Stimulated activated CD8-positive, alpha-beta memory T cell treated with anti-CD3 and anti-CD28 coated beads, Interleukin-4, amount 100 ng/mL, for 48 hours (primary cell): ENCODE measurements at regions not wholly inside any gene's neighbourhood (a gene's known extent, or its start where the extent isn't known, plus 50 kb on each side); places are given as distances from the start of the nearest gene placed in this dataset.
"Not testable (repeated sequence)": the region's sequence is repeated elsewhere in the genome, so short reads cannot be mapped to it uniquely, and the experiment has no call there.

ENCODE experiments used
- DNase-seq: peaks from one replicate; pipeline ENCODE4 v3.0.0-alpha.2; 2020

- no peak for DNase-seq
Observed at GRCh38 chr5:98243972-98244371, 529.5 kb upstream of the RGMB start.

DNA sequence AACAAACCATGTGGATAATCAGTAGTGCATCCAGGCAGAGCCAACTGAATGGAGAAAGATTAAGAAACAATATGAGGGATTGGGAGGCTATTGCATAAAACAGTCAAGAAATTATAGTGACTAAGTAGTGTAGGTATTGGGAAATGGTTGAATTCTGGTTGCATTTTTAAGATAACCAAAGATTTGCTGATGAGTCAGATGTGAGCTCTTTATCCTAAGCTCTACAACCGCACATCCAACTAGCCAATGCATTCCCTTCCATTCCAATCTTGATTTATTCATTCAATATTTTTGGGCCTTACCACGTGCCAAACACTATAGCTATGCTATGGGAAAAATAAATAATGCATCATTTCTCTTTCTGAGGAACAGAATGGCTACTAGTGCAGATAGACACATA lies 524.5 kb upstream of the RGMB start:
- no peak for DNase-seq

GRCh38 chr5:98258939-98259338 lies 514.5 kb upstream of the RGMB start:
- no peak for DNase-seq

GRCh38 chr5:98259595-98259994 lies 513.9 kb upstream of the RGMB start:
- DNase-seq = no peak

GRCh38 chr5:98263084-98263483 lies 510.4 kb upstream of the RGMB start:
- no peak for DNase-seq

GRCh38 chr5:98268162-98268860 lies 505.2 kb upstream of the RGMB start:
- no peak for DNase-seq

GRCh38 chr5:98275980-98276379 lies 497.5 kb upstream of the RGMB start:
- DNase-seq = no peak

DNA sequence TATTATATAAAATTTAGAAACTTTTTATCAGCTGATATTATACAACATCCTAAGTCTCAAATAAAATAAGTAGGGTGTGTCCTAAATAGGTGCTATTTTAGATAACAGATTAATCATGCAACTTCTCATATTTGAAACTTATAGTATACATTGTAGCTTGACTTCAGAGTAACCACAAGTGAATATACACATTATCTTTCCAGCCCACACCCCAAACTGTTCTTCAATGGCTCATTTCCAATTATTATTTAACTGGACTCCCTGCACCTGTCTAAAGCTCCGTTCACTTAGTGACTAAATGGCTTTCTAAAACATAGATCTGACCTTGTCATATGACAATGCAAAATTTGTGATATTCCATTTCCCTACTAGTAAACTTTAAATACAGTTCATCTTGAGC lies 490.9 kb upstream of the RGMB start:
- DNase-seq = no peak

GRCh38 chr5:98292496-98292895 lies 481.0 kb upstream of the RGMB start:
- no peak for DNase-seq

DNA sequence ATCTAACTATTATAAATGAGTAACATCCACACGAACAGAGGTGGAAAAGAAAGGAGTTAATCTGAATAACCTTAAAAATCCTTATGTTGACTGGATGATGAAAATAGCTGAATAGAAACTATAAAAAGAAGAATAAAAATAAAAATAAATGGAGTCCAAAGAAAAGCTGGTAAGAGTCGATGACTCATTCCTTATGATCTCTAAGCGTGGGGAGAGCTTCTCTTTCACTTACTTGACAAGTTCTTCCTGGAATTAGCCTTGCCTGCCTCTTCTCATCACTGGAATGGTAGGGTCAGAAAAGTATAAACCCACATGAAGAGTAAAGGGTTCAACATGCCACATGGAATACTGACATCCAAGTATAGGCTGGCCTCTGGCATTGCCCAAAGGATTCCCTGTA lies 477.0 kb upstream of the RGMB start:
- DNase-seq = no peak

DNA sequence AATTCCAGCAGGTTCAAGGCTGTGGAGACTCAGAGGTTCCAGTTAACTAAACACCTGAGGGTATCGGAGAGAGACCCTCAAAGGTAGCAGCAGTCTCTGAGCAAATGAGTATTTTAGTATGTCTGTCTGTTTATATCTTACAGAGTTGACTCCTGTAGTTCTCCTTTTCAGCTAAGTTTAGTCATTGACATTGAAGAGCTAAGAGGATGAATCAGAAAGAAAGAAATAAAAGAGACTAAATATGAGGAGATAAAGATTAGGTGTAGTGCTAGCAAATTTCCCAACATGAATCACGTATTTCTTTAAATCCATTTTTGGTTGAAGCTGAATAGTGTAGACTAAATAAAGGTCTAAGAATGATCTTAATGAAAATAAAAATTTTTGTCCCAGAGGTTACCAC lies 474.0 kb upstream of the RGMB start:
- DNase-seq = no peak

GRCh38 chr5:98301547-98301946 lies 471.9 kb upstream of the RGMB start:
- no peak for DNase-seq

- no peak for DNase-seq
Observed at GRCh38 chr5:98307811-98308210, 465.7 kb upstream of the RGMB start.

GRCh38 chr5:98308231-98308630 lies 465.2 kb upstream of the RGMB start:
- DNase-seq = no peak

DNA sequence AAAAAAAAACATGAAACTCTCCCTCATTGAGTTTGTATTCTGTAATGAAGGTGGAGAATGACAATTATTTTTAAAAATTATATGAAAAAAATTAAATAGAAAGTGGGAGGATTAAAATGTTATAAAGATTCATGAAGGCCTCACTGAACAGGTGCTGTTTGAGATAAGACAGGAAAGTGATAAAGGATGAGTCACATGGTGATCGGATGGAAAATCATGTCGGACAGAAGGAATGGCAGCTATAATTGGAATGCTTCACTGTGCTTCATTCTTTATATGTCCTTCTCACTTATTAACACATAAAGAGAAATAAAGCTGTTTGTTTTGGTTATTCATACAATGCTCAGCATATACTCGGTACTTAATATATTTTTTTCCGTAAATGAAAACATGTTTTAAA lies 464.5 kb upstream of the RGMB start:
- no peak for DNase-seq

DNA sequence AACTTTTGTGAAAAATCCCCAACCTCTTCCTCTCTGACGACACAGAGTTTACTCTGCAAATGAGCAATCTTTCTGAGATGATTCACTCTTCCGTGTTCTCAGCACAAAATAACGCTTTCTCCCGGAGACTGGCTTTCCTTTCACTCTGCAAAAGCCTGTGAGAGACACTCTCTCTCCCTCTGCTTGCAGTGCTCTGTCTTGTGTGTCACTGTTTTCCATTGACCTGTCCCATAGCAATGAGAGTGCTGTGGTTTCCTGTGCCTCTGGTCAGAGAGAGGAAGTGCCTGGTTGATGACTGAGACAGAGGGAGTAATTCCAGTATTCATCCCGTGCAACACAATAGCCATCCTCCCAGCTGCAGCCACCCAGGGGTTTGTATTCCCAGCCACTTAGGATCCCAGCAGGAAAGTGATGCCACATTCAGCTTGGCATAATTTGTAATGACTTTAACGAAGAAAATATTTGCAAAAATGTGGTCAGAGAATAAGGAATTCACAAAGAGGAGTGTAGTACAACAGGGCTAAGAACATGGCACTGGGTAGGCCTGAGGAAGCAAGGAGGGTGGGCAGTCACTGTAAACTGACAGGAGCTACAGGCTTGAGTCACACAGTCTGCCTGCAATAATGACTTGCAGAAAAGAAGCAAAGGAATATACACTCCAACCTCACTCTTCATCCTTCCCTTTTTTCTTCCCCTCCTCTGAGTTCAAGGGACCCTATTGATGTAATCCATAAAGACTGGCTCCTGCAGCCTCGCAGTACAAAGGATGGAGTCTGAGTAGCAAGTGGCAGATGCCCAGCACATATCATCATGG lies 463.5 kb upstream of the RGMB start:
- DNase-seq = peak; percentile 22

DNA sequence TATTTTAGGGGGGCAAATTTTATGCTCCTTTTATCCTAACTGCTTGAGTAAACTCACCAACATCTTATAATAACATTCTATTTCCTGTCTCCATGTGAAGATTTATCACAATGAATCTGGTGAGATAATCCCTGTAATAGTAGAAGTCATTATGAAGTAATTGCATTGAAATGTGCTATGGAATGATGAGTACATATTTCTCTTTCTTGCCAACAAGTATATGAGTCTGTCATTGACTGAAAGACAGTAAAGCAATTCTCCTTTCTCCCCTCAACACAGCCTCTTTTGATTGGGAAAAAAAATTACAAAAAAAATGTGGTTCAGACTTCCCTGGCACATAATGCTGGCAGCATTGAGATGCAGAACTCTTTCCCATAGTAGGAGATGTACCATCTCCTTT lies 459.2 kb upstream of the RGMB start:
- DNase-seq = no peak

GRCh38 chr5:98318386-98318785 lies 455.1 kb upstream of the RGMB start:
- no peak for DNase-seq

GRCh38 chr5:98319299-98320011 lies 454.0 kb upstream of the RGMB start:
- DNase-seq = no peak

DNA sequence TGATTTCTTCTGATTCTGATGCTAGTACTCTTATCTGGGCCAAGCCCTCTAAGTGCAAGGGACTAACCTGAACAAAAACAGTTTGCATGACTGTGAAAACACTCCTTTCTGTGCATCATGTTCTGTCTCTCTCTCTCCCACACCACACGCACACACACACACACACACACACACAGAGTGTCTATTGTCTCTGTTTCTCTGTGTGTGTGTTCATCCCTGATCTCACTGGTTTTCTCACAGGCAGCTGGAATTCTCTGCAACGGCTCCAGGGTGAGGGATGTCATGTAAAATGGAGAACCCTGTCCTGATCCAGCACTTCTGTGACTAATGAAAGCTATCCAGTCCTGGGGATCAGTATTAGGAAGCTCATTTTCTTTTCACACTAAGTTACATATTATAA lies 453.1 kb upstream of the RGMB start:
- DNase-seq = no peak

GRCh38 chr5:98321361-98321760 lies 452.1 kb upstream of the RGMB start:
- DNase-seq = no peak

- not testable (repeated sequence) for DNase-seq
Observed at GRCh38 chr5:98325187-98325586, 448.3 kb upstream of the RGMB start.

DNA sequence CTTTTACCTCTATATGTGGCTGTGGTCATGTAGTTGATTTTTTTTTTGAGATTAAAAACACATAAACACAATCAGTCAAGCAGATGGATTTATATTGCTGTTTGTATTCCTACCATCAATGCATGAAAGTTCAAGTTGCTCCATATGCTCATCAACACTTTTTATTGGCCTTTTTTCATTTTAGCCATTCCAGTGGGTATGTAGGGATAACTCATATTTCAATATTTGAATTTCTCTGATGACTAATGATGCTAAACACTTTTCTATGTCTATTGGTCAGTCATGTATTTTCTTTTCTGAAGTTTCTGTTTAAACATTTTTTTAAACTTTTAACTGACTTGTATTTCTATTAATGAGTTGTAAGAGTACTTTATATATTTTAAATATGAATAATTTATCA lies 445.4 kb upstream of the RGMB start:
- DNase-seq = no peak

DNA sequence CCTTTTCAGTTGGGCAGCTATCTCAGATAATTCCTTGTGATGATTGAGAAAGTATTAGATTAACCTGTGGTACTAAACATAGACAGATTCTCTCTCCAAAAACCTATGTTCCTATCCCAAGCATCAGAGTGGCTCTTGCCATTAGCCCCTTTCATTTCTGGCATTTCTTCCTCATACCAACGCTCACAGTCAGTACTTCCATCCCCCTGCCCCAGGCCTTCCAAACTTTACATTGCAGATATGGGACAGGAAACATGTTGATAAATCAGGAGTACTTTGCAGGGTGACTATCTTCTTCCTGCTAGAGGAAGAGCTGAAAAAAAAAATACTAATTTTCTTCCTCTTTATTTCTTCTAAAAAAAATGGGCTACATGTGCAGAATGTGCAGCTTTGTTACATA lies 442.6 kb upstream of the RGMB start:
- no peak for DNase-seq
